Adrenal gland (tissue), 5 donors: ENCODE measurements at regions not wholly inside any gene's neighbourhood (a gene's known extent, or its start where the extent isn't known, plus 50 kb on each side); places are given as distances from the start of the nearest gene placed in this dataset.

ENCODE experiments used
- POLR2A ChIP-seq, 2 donors: fragments of 450-650 bp; IDR thresholded peaks; one replicate each; pipeline ENCODE4 v1.6.1; 2017; ENCODE audit warnings: antibody characterized with exemption in 2 of 2, mild to moderate bottlenecking in 2 of 2, moderate library complexity in 1 of 2
- TF ChIP-seq, protein P1 (sequence below), 6 experiments: fragments of 450-650 bp in 4 of 6; fragments of 200-600 bp in 2 of 6; sonication (generic) in 1 of 6; IDR thresholded peaks; 1 replicate in 5 of 6; 2 replicates in 1 of 6; pipeline versions ENCODE4 v1.5.1 to v1.8.0; 2016 to 2021; ENCODE audit warnings: antibody characterized with exemption in 6 of 6, mild to moderate bottlenecking in 2 of 6, moderate library complexity in 1 of 6
- donor health status: DM: no; HTN: no; CAD: no.

GRCh38 chr2:23269747-23270146 lies 115.2 kb upstream of the KLHL29 start:
- no peak for TF ChIP-seq POLR2A (IDR thresholded peaks at IDR 0.05)
- TF ChIP-seq, protein P1, sequence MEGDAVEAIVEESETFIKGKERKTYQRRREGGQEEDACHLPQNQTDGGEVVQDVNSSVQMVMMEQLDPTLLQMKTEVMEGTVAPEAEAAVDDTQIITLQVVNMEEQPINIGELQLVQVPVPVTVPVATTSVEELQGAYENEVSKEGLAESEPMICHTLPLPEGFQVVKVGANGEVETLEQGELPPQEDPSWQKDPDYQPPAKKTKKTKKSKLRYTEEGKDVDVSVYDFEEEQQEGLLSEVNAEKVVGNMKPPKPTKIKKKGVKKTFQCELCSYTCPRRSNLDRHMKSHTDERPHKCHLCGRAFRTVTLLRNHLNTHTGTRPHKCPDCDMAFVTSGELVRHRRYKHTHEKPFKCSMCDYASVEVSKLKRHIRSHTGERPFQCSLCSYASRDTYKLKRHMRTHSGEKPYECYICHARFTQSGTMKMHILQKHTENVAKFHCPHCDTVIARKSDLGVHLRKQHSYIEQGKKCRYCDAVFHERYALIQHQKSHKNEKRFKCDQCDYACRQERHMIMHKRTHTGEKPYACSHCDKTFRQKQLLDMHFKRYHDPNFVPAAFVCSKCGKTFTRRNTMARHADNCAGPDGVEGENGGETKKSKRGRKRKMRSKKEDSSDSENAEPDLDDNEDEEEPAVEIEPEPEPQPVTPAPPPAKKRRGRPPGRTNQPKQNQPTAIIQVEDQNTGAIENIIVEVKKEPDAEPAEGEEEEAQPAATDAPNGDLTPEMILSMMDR (IDR thresholded peaks at IDR 0.05): no peak
